ENCODE measurements at regions not wholly inside any gene's neighbourhood (a gene's known extent, or its start where the extent isn't known, plus 50 kb on each side); places are given as distances from the start of the nearest gene placed in this dataset.

DNA sequence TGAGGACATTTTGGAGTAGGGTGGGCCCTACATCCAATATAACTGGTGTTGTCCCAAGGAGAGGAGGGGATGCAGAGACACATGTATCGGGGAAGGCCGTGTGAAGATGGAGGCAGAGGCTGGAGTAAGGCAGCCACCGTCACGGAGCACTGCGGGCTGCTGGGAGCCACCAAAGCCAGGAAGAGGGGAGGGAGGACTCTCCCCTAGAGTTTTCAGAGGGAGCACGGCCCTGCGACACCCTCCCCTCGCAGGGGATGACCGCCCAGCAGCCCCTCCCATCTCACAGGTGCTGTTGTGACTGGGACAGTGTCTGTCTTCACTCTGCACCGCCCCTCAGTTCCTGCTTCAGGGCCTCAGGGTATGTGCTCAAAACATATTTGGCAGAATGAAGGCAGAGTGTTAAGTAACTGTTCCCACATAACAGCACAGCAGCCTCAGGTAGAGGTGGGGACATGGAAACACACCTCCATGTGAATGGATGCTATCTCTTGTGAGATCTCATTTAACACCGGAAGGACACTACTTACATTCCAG, 82.2 kb downstream of the RBFOX3 start:
- H3K9me3 ChIP-seq (replicated peaks; ENCODE audit: low read length): no peaks in the 10 kb centered on the region
- H3K36me3 ChIP-seq (ENCODE audit: insufficient read depth, low read length): no peaks in the 10 kb centered on the region
- no peak overlapping the region for H3K9ac ChIP-seq (ENCODE audit: low read depth, low read length)
- peaks cover 23% of the 10 kb centered on the region for H3K27me3 ChIP-seq (ENCODE audit: control insufficient read depth, insufficient read depth, low read length)
- H3K4me1 ChIP-seq (ENCODE audit: control insufficient read depth, insufficient read depth, low read length): no peaks in the 10 kb centered on the region
- H3K4me3 ChIP-seq (ENCODE audit: low read length): no peak overlapping the region
- H3K4me2 ChIP-seq (ENCODE audit: low read length): no peak overlapping the region

DNA sequence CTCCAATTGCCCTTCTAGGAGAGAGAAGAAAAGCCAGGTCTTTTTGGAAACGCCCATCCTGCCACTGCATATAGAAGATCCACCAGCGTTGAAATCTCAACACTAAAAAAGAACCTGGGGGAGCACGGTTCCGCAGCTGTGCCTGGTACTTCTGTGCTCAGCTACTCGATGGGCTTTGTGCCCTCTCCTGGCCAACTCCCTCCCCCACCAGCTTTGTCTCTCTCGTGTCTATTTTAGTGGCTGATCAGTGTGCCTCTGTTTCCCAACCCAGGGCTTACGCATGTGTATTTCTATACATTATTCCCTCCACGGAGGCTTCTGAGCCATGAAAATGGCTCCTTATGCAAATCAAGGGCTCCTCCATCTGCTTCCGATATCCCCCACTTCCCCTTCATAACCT, 83.5 kb downstream of the RBFOX3 start:
- H3K4me2 ChIP-seq (ENCODE audit: low read length): no peak overlapping the region
- H3K9me3 ChIP-seq (replicated peaks; ENCODE audit: low read length): no peaks in the 10 kb centered on the region
- no peak overlapping the region for H3K9ac ChIP-seq (ENCODE audit: low read depth, low read length)
- H3K27me3 ChIP-seq (ENCODE audit: control insufficient read depth, insufficient read depth, low read length): peaks cover 32% of the 10 kb centered on the region
- H3K4me1 ChIP-seq (ENCODE audit: control insufficient read depth, insufficient read depth, low read length): no peaks in the 10 kb centered on the region
- H3K4me3 ChIP-seq (ENCODE audit: low read length): no peak overlapping the region
- no peaks in the 10 kb centered on the region for H3K36me3 ChIP-seq (ENCODE audit: insufficient read depth, low read length)

DNA sequence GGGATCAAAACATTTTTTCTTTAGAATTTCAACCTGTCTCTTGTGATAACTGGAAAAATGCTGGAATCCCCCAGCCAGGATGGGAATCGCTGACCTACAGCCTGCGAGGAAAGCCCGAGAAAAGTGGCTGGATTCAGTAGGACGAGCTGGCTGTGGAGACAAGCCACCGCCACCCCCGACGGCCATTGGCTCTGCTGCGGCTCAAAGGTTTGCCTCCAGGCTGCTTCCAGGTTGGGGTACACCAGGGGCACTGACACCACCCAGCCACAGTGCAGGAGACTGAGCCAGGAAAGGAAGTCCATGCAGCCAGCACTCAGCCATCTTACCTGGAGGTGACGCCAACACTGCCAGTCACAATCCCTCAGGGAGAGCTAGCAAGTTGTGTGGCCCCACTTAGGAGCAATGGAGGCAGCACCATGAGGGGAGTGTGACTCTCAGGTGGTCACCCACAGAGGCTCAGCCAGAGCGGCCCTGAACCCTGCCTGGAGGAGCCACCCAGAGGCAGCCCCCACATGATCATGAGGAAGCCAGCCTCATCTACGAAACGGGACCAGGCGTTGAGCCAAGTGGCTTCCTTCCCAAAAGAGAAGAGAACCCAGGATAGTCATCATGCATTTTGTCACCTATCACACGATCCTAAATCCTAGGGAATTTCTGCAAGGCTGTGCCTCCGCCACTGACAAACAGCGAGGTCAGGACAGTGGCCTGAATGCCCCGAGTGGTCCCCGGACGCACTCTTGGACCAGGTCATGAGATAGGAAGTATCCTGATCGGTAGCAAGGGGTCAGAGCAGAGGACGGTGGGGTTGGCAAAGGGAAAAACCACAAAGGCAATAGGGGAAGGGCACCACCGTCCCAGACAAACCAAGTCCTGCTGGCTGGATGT, 84.8 kb downstream of the RBFOX3 start:
- Histone ChIP-seq H3K4me3 (ENCODE audit: low read length) (no peak overlapping the region), H3K4me2 (ENCODE audit: low read length) (no peak overlapping the region), H3K9me3 (replicated peaks; ENCODE audit: low read length) (no peaks in the 10 kb centered on the region), H3K9ac (ENCODE audit: low read depth, low read length) (no peak overlapping the region), H3K4me1 (ENCODE audit: control insufficient read depth, insufficient read depth, low read length) (no peaks in the 10 kb centered on the region), H3K36me3 (ENCODE audit: insufficient read depth, low read length) (no peaks in the 10 kb centered on the region), H3K27me3 (ENCODE audit: control insufficient read depth, insufficient read depth, low read length) (peaks cover 41% of the 10 kb centered on the region)

DNA sequence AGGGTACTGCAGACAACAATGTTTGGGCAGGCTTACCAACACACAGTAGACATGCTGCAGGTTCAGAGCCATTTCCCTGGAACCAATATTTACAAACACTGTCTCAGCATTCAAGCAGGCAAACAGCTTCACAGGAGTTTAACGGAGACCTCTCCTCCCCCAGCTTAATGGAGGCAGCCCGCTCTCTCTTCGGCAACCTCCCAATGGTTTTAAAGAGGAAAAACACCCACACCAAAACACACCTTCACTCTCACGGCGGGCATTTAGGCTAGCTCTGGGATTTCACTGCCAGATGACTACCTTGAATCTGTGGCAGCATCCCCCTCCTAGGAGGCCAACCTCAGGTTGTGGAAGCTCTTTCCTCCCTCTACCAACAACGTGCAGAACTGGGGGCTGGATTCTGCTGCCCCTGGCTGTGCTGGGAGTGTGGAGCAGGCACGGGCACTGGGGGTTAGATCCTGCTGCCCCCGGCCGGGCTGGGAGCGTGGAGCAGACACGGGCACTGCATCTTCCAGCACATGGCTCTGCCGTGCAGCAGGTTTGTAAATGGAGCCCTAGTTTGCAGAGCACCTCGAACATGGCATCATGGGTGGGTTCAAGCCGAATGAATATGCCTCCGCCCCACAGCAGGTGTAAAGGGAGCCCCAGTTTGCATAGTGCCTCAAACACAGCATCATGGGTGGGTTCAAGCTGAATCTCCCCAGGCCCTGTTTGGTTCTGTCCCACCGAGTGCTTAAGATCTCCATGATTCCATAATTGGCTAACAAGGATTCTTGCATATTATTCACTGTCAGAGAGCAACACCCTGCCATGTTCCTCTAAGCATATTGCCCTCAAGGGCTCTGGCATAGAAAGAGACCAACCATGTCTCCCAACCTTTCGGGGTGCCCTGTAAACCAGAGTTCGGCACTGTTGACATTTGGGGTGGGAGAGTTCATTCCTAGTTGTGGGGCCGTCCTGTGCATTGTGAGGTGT, 86.4 kb downstream of the RBFOX3 start:
- H3K4me3 ChIP-seq (ENCODE audit: low read length): no peak overlapping the region
- H3K36me3 ChIP-seq (ENCODE audit: insufficient read depth, low read length): no peaks in the 10 kb centered on the region
- H3K9ac ChIP-seq (ENCODE audit: low read depth, low read length): no peak overlapping the region
- H3K9me3 ChIP-seq (replicated peaks; ENCODE audit: low read length): no peaks in the 10 kb centered on the region
- peaks cover 51% of the 10 kb centered on the region for H3K27me3 ChIP-seq (ENCODE audit: control insufficient read depth, insufficient read depth, low read length)
- H3K4me1 ChIP-seq (ENCODE audit: control insufficient read depth, insufficient read depth, low read length): no peaks in the 10 kb centered on the region
- H3K4me2 ChIP-seq (ENCODE audit: low read length): no peak overlapping the region

DNA sequence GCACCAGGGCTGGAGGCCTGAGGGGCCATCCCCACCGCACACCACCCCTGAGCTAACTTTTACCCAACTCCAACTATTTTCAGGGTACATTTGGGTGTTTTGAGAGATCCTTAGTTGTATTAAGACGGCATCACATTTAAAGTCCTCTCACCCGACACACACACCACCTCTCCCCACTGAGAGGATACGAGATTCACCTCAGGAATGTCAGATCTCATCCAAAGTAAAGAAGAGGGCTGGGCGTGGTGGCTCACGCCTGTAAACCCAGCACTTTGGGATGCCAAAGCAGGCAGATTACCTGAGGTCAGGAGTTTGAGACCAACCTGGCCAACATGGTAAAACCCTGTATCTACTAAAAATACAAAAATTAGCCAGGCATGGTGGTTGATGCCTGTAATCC, 88.4 kb downstream of the RBFOX3 start:
- Histone ChIP-seq H3K4me3 (ENCODE audit: low read length) (no peak overlapping the region), H3K27me3 (ENCODE audit: control insufficient read depth, insufficient read depth, low read length) (peaks cover 45% of the 10 kb centered on the region), H3K9me3 (replicated peaks; ENCODE audit: low read length) (no peaks in the 10 kb centered on the region), H3K9ac (ENCODE audit: low read depth, low read length) (no peak overlapping the region), H3K4me1 (ENCODE audit: control insufficient read depth, insufficient read depth, low read length) (no peaks in the 10 kb centered on the region), H3K4me2 (ENCODE audit: low read length) (no peak overlapping the region), H3K36me3 (ENCODE audit: insufficient read depth, low read length) (no peaks in the 10 kb centered on the region)

DNA sequence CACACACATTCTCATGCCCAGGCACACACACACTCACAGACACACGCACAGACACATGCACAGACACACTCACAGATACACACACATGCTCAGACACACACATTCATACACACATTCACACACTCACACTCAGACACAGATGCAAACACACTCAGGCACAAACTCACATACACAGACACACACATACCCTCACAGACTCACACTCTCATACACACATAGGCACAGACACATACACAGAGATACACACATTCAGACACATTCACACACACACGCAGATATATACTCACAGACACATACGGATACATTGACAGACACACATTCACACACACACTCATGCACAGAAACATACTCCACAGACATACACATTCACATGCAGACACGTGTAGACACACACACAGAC, 89.6 kb downstream of the RBFOX3 start:
- no peaks in the 10 kb centered on the region for H3K36me3 ChIP-seq (ENCODE audit: insufficient read depth, low read length)
- no peaks in the 10 kb centered on the region for H3K4me1 ChIP-seq (ENCODE audit: control insufficient read depth, insufficient read depth, low read length)
- no peak overlapping the region for H3K4me2 ChIP-seq (ENCODE audit: low read length)
- H3K27me3 ChIP-seq (ENCODE audit: control insufficient read depth, insufficient read depth, low read length): peaks cover 44% of the 10 kb centered on the region
- no peak overlapping the region for H3K9ac ChIP-seq (ENCODE audit: low read depth, low read length)
- H3K4me3 ChIP-seq (ENCODE audit: low read length): no peak overlapping the region
- H3K9me3 ChIP-seq (replicated peaks; ENCODE audit: low read length): no peaks in the 10 kb centered on the region

DNA sequence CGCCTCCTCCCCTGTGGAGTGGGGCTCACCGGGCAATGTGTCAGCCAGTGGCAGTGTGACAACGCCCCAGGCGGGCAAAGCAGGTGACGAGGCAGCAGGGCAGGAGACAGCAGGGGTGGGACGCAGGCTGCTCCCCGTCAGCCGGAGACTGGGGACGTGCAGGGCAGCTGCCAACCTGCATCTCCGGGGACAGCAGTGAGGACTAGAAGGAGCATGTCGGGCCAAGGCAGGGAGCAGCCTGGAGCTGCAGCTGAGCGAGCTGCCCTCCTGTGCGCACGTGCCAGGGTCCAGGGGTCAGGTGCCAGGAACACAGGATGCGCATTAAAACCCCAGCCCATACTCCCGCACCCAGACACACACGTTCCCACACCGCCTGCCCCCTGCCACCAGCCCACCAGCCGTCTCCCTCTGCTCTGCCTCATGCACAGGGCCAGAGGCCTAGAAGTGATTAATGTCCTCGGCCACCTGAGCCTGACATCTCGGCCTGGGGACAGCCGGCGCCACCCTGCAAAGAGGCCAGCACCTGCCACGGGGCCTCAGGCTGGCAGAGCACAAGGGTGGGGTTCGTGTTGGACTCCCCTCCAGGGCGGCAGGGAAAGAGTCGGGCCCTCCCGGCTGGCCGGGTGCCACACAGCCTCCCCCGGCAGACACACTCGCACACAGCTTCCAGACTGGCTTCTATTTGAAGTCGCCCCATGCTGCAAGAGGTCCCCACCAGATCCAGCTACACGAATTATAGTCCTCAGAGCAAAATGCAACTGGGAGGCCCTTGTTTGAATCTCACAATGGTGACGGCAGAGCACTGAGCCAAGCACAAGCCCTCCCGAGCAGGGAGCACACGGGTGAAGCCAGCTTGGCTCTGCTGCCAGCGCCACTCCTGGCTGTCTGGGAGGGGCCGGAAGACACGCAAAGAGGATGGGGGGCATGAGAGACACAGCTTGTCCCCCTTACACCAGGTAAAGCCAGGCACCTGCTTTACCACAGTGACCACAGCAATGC, 90.4 kb downstream of the RBFOX3 start:
- Histone ChIP-seq H3K4me2 (ENCODE audit: low read length) (no peak overlapping the region), H3K36me3 (ENCODE audit: insufficient read depth, low read length) (no peaks in the 10 kb centered on the region), H3K9me3 (replicated peaks; ENCODE audit: low read length) (no peaks in the 10 kb centered on the region), H3K4me1 (ENCODE audit: control insufficient read depth, insufficient read depth, low read length) (no peaks in the 10 kb centered on the region), H3K27me3 (ENCODE audit: control insufficient read depth, insufficient read depth, low read length) (peaks cover 44% of the 10 kb centered on the region), H3K9ac (ENCODE audit: low read depth, low read length) (no peak overlapping the region), H3K4me3 (ENCODE audit: low read length) (no peak overlapping the region)

DNA sequence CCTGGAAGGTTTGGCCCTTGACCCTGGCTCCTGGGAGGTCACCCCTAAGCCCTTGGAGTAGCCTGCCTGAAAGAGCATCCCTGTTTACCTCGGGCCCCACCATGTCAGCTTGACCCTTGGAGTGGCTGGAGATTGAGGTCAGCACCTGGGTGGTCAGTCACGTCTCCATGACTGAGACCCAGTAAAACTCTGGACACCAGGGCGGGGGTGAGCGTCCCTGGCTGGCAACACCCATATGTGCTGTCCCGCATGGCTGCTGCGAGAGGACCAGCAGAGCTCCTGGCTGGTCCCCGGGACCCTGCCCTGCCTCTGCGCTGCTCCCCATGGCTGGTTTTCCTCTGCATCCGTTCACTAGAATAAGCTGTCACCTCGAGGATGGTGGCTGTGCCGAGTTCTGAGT, 91.2 kb downstream of the RBFOX3 start:
- peaks cover 37% of the 10 kb centered on the region for H3K27me3 ChIP-seq (ENCODE audit: control insufficient read depth, insufficient read depth, low read length)
- no peak overlapping the region for H3K4me3 ChIP-seq (ENCODE audit: low read length)
- H3K9ac ChIP-seq (ENCODE audit: low read depth, low read length): no peak overlapping the region

DNA sequence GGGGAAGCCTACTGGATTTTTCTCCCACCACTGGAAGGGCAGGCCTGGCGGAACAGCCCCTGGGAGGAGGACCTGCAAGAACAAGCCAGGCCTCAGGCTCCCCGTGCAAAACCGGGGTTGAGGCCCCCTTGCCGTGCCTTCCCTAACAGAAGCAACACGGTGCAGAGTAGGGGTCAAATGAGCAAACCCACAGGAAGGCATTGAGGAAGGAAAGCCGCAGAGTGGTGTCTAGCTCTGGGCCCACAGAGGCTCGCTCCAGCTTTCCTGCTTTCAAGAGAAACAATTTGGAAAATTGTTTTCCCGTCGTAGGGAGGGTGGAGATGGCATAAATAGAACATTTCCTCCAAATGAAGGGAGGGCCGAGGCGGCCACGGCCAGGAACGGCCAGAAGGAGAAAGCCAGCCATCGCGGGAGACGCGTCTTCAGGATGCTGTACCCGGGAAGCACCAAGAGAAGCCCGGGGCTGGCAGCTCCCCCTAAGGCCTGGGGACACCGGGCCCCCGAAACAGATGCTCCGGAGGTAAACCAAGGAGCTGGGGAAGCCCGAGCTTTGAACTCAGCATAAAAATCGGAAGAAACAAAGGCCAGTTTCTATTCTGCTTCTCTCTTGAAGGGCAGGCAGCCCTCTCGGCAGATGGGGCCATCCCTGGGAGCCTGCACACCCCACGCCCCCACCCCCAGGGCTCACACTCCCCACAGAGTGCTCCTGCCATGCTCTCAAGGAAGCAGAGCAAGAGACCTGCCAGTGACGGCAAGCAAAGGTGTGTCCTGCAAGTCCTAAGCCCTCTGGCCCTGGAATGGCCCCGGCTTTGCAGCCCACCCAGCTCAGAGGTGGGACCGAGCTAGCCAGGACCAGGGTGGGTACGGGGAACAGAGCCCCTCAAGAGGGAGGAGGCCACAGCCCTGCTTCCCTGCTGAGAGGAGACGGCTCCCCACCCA, 92.0 kb downstream of the RBFOX3 start:
- no peak overlapping the region for H3K9ac ChIP-seq (ENCODE audit: low read depth, low read length)
- H3K4me3 ChIP-seq (ENCODE audit: low read length): no peak overlapping the region
- H3K4me1 ChIP-seq (ENCODE audit: control insufficient read depth, insufficient read depth, low read length): no peaks in the 10 kb centered on the region
- H3K9me3 ChIP-seq (replicated peaks; ENCODE audit: low read length): no peaks in the 10 kb centered on the region
- peaks cover 29% of the 10 kb centered on the region for H3K27me3 ChIP-seq (ENCODE audit: control insufficient read depth, insufficient read depth, low read length)
- H3K36me3 ChIP-seq (ENCODE audit: insufficient read depth, low read length): no peaks in the 10 kb centered on the region
- no peak overlapping the region for H3K4me2 ChIP-seq (ENCODE audit: low read length)

More for the DNA sequence above, 91.2 kb downstream of the RBFOX3 start:
- Histone ChIP-seq H3K36me3 (ENCODE audit: insufficient read depth, low read length) (no peaks in the 10 kb centered on the region), H3K4me2 (ENCODE audit: low read length) (no peak overlapping the region), H3K9me3 (replicated peaks; ENCODE audit: low read length) (no peaks in the 10 kb centered on the region), H3K4me1 (ENCODE audit: control insufficient read depth, insufficient read depth, low read length) (no peaks in the 10 kb centered on the region)
